Activated naive CD4-positive, alpha-beta T cell treated with anti-CD3 and anti-CD28 coated beads for 36 hours (primary cell): ENCODE measurements at regions not wholly inside any gene's neighbourhood (a gene's known extent, or its start where the extent isn't known, plus 50 kb on each side); places are given as distances from the start of the nearest gene placed in this dataset.

ENCODE experiments used
- CTCF ChIA-PET: fragments of 350-600 bp; sonication (Branson Sonifier 250); formaldehyde crosslinking; loops from one replicate; lab custom pipeline; 2021; ENCODE audit warnings: antibody characterized with exemption; lab: Charles Lee
- DNase-seq: peaks from one replicate; pipeline ENCODE4 v3.0.0-alpha.2; 2020
- H3K27ac Mint-ChIP-seq: one replicate; pipeline ENCODE4 v1.8.0; 2021; ENCODE audit warnings: mild to moderate bottlenecking, mixed read lengths
- H3K27me3 Mint-ChIP-seq: one replicate; pipeline ENCODE4 v1.8.0; 2021; ENCODE audit warnings: low read depth, mixed read lengths
- H3K36me3 Mint-ChIP-seq: one replicate; pipeline ENCODE4 v1.8.0; 2021; ENCODE audit warnings: low read depth, mixed read lengths
- H3K4me1 Mint-ChIP-seq: one replicate; pipeline ENCODE4 v1.8.0; 2021; ENCODE audit warnings: low read depth, mixed read lengths
- H3K4me3 Mint-ChIP-seq: one replicate; pipeline ENCODE4 v1.8.0; 2021; ENCODE audit warnings: mild to moderate bottlenecking, moderate library complexity, mixed read lengths
- H3K9me3 Mint-ChIP-seq: one replicate; pipeline ENCODE4 v1.8.0; 2021; ENCODE audit warnings: mixed read lengths
- intact Hi-C: fragments of 100-400 bp; cut with micrococcal nuclease; formaldehyde crosslinking; loops from one replicate; pipeline ENCODE4 v1.15.1; 2023

DNA sequence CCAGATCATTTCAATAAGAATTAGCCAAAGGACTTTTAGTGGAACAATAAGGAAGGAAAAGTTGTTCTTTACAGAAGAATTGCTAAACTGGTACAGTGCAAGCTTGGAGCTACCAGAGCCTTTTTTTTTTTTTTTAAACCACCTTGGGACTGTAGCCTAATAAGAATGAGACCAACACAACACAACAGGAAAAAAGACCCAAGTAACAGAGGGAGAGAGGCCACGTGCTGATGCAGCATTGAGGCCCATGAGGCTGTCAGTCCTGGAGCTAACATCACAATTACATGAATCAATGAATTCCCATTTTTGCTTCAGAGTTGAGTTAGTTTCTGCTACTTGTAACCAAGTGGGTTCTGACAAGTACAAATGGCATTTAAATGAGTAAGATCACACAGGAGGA lies 149.0 kb upstream of the EEA1 start:
- Mint-ChIP-seq H3K36me3 (no peaks in the 10 kb centered on the region), H3K4me3 (no peak overlapping the region), H3K4me1 (no peaks in the 10 kb centered on the region), H3K27me3 (peaks cover 2% of the 10 kb centered on the region), H3K27ac (no peak overlapping the region), H3K9me3 (no peaks in the 10 kb centered on the region)
- no peak for DNase-seq
- CTCF ChIA-PET = interaction anchor here (0.6 to 1.5 kb wide), 5 partner anchors 38 to 342 kb away, joined by 3 to 5 read pairs (median 4); no protein-coding TSS in a partner anchor
- intact Hi-C loops = no loop called here

DNA sequence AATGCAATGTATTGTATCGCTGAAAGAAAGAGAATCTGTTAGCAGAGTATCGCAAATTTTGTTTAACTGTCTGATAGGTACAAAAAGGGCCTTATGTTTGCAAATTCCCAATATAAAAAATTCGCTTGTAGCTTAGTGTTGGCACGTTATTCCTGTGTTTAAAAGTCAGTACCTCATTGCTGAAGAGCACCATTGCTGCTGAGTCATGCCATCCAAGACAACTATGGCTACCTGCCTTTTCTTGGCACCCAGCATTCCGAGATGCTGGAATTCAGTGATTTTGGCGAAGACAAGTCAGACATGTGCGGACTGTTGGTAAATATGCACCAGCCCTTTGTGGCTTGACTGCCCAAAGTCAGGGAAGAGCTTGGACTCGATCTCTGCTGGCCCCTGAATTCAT lies 149.5 kb upstream of the EEA1 start:
- CTCF ChIA-PET = interaction anchor here (0.6 to 1.5 kb wide), 5 partner anchors 38 to 341 kb away, joined by 3 to 5 read pairs (median 4); no protein-coding TSS in a partner anchor
- no peak overlapping the region for H3K4me3 Mint-ChIP-seq
- peaks cover 2% of the 10 kb centered on the region for H3K27me3 Mint-ChIP-seq
- H3K27ac Mint-ChIP-seq = no peak overlapping the region
- intact Hi-C loops = no loop called here
- H3K36me3 Mint-ChIP-seq = no peaks in the 10 kb centered on the region
- no peaks in the 10 kb centered on the region for H3K9me3 Mint-ChIP-seq
- no peaks in the 10 kb centered on the region for H3K4me1 Mint-ChIP-seq
- DNase-seq = no peak

DNA sequence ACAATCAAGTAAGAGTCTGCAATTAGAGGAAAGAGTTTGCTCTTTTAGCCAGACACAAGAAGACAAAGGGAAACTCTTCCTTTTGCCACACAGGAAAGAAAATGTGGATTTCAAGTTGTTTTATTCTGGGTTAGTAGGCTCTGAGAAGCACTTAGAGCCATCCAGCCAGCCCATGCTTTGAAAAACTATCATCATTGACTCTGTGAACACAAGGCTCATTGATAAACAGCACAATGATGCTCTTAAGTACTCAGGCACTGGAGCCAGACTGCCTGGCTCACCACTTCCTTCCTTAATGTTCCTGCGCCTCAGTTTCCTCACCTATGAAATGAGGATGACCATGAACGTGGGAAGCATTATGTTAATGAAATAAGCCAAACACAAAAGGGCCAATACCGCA lies 150.2 kb upstream of the EEA1 start:
- DNase-seq = no peak
- CTCF ChIA-PET = interaction anchor here (1.5 kb wide), 1 partner anchor 341 kb away, joined by 3 read pairs; no protein-coding TSS in a partner anchor
- Mint-ChIP-seq H3K4me1 (no peaks in the 10 kb centered on the region), H3K4me3 (no peak overlapping the region), H3K27ac (no peak overlapping the region), H3K36me3 (no peaks in the 10 kb centered on the region), H3K9me3 (no peaks in the 10 kb centered on the region), H3K27me3 (peaks cover 2% of the 10 kb centered on the region)
- intact Hi-C loops = no loop called here

DNA sequence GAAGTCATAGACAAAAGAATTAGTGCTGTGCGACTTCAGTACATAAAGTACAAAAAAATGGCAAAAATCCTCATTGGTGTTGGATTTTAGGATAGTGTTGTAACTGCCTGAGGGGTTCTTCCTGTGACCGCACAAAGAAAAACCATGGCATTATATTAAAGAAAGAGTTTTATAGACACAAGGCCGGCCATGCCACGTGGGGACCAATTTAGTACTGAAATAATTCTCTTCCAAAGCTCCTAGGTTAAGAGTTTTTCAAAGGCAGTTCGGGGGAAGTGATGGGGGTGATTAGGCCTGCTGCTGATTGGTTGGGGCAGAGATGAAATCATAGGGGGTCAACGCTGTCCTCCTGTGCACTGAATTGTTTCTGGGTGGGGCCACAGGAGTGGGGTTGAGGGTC lies 150.9 kb upstream of the EEA1 start:
- Mint-ChIP-seq H3K4me3 (no peak overlapping the region), H3K27ac (no peak overlapping the region), H3K27me3 (peaks cover 2% of the 10 kb centered on the region), H3K9me3 (no peaks in the 10 kb centered on the region), H3K4me1 (no peaks in the 10 kb centered on the region), H3K36me3 (no peaks in the 10 kb centered on the region)
- CTCF ChIA-PET = no interaction called here
- intact Hi-C loops = no loop called here
- DNase-seq = no peak

DNA sequence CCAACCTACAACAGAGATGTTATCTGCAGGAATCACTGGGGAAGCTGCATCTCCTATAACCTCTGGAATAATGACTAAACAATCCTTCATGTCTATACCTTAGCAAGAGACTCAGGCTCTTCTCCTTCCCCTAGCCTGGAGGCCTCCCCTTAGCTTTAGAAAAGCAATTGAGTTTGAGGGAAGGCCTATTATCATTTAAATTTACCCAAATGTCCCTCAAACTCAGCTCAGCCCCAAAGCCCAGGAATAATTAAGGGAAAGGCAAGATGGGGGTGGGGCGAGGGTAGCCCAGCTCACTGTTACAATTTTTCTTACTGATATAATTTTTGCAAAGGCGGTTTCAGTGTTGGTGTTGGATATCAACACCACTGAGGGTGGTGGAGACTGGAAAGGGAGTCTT lies 151.4 kb upstream of the EEA1 start:
- Mint-ChIP-seq H3K27ac (no peak overlapping the region), H3K27me3 (peaks cover 2% of the 10 kb centered on the region), H3K9me3 (no peaks in the 10 kb centered on the region), H3K4me3 (no peak overlapping the region), H3K4me1 (no peaks in the 10 kb centered on the region), H3K36me3 (no peaks in the 10 kb centered on the region)
- CTCF ChIA-PET = no interaction called here
- intact Hi-C loops = no loop called here
- DNase-seq = no peak

DNA sequence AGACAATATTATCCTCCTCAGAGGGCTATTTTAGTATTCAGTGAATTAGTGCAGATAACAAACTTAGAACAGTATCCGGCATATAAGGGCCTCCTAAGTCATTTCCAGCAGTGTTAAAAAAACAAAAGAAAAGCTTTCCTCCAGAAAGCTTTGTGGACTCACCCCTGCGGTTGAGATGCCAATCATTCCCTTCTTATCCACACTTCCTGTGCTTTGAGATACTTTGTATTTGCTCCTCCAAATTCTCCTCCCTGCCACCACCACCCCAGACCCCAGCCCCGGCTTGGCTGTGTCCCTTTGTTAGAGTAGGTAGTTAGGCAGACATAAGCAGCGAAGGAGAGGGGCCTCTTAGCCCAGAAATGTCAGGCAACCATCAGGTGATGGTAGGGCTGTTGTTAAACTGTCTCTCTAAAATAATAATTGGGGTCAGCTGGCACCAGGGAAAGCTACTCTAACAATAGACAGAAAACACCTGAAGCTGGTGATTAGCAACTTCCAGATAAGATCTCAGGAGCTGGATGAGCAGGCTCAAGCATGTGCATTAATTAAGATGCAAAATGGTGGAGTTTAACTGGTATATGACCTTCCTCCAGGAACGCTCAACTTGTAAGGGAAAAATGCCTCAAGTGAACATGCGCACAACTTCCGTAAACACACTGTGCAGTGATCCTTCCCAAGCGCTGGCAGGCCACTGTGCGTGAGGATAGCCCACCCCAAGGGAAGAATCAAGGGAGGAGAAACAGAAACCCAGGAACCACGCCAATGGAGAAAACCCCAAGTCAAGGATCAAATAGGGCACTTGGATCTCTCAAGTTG lies 152.1 kb upstream of the EEA1 start:
- peaks cover 2% of the 10 kb centered on the region for H3K27me3 Mint-ChIP-seq
- no peaks in the 10 kb centered on the region for H3K9me3 Mint-ChIP-seq
- no peaks in the 10 kb centered on the region for H3K4me1 Mint-ChIP-seq
- DNase-seq = no peak
- no peaks in the 10 kb centered on the region for H3K36me3 Mint-ChIP-seq
- H3K4me3 Mint-ChIP-seq = no peak overlapping the region
- intact Hi-C loops = no loop called here
- CTCF ChIA-PET = interaction anchor here (0.6 kb wide), 1 partner anchor 422 kb away, joined by 3 read pairs; no protein-coding TSS in a partner anchor
- H3K27ac Mint-ChIP-seq = no peak overlapping the region

DNA sequence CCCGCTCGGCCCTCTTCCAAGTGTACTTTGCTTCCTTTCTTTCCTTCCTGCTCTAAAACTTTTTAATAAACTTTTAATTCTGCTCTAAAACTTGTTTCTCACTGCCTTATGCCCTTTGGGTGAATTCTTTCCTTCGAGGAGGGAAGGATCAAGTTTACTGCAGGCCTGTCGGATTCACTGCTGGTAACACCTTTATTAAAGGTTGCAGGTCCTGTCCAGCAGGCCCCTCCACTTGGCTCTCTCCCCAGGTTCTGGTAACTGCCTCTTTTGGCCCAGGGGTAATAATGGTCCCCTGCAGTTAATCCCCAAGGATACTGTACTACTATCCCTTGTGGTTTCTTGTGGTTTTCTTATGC lies 152.7 kb upstream of the EEA1 start:
- CTCF ChIA-PET = interaction anchor here (1.3 kb wide), 1 partner anchor 16 kb away, joined by 5 read pairs; no protein-coding TSS in a partner anchor
- no peaks in the 10 kb centered on the region for H3K4me1 Mint-ChIP-seq
- no peak for DNase-seq
- H3K27me3 Mint-ChIP-seq = peaks cover 2% of the 10 kb centered on the region
- H3K9me3 Mint-ChIP-seq = peaks cover 4% of the 10 kb centered on the region
- H3K4me3 Mint-ChIP-seq = no peak overlapping the region
- intact Hi-C loops = no loop called here
- H3K27ac Mint-ChIP-seq = no peak overlapping the region
- no peaks in the 10 kb centered on the region for H3K36me3 Mint-ChIP-seq

DNA sequence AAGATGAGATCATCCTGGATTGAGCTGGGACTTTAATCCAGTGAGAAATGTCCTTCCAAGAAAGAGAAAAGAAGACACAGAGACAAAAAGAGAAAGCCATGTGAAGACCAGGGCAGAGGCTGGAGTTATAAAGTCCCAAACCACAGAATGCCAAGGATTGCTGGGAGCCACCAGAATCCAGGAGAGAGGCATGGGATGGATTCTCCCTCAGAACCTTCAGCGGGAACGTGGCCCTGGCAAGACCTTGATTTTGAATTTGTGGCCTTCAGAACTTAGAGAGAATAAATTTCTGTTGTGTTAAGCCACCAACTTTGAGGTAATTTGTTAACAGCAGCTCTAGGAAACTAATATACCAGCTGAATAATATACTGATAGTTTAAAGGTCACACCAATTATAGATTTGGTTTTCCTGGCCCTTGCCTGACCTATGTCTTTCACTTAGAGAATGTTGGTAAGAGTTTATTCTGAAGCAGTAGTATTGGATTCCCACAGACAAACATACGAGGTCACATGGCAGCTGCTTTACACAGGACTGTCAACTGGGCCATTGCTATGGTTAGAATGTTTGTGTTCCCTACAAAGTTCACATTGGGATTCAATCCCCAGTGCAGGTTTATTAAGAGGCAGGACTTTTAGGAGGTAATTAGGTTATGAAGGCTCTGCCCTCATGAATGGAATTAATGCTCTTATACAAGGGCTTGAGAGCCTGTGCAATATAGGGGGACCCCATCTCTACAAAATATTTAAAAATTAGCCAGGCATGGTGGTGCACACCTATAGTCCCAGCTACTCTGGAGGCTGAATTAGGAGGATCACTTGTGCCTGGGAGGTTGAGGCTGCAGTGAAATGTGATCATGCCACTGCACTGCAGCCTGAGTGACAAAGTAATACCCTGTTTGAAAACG lies 156.5 kb upstream of the EEA1 start:
- H3K4me3 Mint-ChIP-seq = no peak overlapping the region
- no peaks in the 10 kb centered on the region for H3K27me3 Mint-ChIP-seq
- no peaks in the 10 kb centered on the region for H3K36me3 Mint-ChIP-seq
- intact Hi-C loops = no loop called here
- no peak overlapping the region for H3K27ac Mint-ChIP-seq
- H3K9me3 Mint-ChIP-seq = peaks cover 5% of the 10 kb centered on the region
- H3K4me1 Mint-ChIP-seq = peaks cover 9% of the 10 kb centered on the region
- CTCF ChIA-PET = interaction anchor here (0.6 kb wide), 1 partner anchor 11 kb away, joined by 6 read pairs; no protein-coding TSS in a partner anchor
- DNase-seq = no peak

DNA sequence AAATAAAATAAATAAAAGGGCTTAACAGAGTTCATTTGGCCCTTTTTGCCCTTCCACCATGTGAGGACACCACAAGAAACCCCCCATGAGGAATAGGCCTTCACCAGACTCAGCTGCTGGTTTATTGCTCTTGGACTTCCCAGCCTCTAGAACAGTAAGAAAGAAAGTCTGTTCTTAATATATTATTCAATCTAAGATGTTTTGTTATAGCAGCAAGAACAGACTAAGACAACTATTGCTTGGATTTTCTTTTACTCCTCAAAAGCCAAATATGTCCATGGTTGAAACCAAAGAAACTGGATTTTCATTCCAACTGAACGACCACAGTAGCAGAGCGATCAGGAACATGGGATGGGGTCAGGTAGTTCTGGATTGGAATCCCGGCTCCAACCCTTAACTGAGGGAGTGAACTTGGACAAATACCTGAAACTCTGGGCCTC lies 157.2 kb upstream of the EEA1 start:
- Mint-ChIP-seq H3K9me3 (peaks cover 5% of the 10 kb centered on the region), H3K27me3 (no peaks in the 10 kb centered on the region), H3K27ac (no peak overlapping the region), H3K4me1 (peaks cover 13% of the 10 kb centered on the region), H3K4me3 (no peak overlapping the region), H3K36me3 (no peaks in the 10 kb centered on the region)
- CTCF ChIA-PET = no interaction called here
- DNase-seq = no peak
- intact Hi-C loops = no loop called here

DNA sequence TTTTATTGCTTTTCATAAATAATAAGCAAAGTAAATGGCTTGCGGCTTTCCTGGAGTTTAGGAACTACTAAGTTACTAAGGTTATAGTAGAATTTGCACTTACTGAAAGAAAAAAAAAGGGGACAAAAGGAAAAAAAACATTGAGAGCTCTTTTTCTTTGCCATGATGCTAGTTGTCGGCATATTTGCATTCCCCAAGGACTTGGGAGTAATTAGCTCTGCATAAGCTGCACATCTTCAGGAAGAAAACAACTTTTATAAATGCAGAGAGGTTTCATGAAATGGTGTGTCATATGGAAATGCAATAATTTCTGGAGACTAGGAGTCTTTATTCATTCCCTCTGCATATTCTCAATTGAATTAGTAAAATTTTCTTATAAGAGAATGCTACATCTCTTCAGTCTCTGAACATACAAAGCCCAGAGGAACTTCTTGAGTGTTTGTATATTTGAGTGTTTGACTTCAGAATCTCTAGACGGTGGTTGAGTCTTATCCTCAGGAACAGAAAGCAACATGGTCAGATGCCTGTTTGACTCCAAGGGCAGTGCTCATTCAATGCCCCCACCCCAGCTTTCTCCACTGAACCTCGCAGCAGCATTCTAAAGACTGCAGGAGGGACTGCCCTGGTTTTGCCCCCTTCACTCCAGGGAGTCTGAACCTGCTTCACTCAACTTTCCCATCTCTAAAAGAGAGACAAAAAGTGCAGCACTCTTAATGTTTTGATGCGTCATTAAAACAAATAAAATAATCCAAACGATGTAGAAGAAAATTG lies 158.9 kb upstream of the EEA1 start:
- no peaks in the 10 kb centered on the region for H3K27me3 Mint-ChIP-seq
- H3K27ac Mint-ChIP-seq = no peak overlapping the region
- peaks cover 13% of the 10 kb centered on the region for H3K4me1 Mint-ChIP-seq
- CTCF ChIA-PET = interaction anchor here (0.6 kb wide), 1 partner anchor 1062 kb away, joined by 3 read pairs; no protein-coding TSS in a partner anchor
- no peaks in the 10 kb centered on the region for H3K36me3 Mint-ChIP-seq
- H3K9me3 Mint-ChIP-seq = peaks cover 5% of the 10 kb centered on the region
- intact Hi-C loops = no loop called here
- DNase-seq = no peak
- no peak overlapping the region for H3K4me3 Mint-ChIP-seq

DNA sequence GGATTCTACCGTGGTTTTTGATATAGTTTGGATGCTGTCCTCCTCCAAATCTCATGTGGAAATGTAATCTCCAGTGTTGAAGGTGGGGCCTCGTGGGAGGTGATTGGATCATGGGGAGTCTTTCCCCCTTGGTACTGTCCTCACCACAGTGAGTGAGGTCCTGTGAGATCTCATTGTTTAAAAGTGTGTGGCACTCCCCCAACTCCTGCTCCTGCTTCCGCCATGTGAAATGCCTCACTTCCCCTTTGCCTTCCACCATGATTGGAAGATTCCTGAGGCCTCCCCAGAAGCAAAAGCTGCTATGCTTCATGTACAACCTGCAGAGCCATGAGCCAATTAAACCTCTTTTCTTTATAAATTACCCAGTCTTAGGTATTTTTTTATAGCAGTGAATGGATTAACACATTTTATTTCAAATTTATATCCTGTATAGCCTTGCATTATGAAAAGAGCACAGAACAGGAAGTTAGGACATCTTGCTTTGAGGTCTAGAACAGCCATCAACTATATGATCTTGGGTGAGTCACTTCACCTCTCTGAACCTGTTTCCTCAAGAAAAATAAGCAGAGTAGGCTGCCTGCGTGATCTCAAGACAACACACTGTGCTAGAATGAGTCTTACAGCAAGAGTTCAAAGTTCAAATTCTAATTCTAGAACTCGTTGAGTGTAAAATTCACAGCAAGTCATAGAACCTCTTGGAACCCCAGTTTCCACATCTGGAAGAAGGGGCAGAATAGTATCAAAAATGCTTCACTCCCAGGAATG lies 160.9 kb upstream of the EEA1 start:
- H3K4me1 Mint-ChIP-seq = peaks cover 13% of the 10 kb centered on the region
- peaks cover 5% of the 10 kb centered on the region for H3K9me3 Mint-ChIP-seq
- peak overlapping the region; percentile 68 for H3K27ac Mint-ChIP-seq
- intact Hi-C loops = loop anchor here (1.0 to 10.0 kb wide), 6 partner anchors 19 to 585 kb away; partner anchors contain the start of gene CRADD
- H3K27me3 Mint-ChIP-seq = no peaks in the 10 kb centered on the region
- peak; percentile 64 for DNase-seq
- CTCF ChIA-PET = no interaction called here
- H3K36me3 Mint-ChIP-seq = no peaks in the 10 kb centered on the region
- H3K4me3 Mint-ChIP-seq = no peak overlapping the region
